ENCODE measurements at regions not wholly inside any gene's neighbourhood (a gene's known extent, or its start where the extent isn't known, plus 50 kb on each side); places are given as distances from the start of the nearest gene placed in this dataset.

DNA sequence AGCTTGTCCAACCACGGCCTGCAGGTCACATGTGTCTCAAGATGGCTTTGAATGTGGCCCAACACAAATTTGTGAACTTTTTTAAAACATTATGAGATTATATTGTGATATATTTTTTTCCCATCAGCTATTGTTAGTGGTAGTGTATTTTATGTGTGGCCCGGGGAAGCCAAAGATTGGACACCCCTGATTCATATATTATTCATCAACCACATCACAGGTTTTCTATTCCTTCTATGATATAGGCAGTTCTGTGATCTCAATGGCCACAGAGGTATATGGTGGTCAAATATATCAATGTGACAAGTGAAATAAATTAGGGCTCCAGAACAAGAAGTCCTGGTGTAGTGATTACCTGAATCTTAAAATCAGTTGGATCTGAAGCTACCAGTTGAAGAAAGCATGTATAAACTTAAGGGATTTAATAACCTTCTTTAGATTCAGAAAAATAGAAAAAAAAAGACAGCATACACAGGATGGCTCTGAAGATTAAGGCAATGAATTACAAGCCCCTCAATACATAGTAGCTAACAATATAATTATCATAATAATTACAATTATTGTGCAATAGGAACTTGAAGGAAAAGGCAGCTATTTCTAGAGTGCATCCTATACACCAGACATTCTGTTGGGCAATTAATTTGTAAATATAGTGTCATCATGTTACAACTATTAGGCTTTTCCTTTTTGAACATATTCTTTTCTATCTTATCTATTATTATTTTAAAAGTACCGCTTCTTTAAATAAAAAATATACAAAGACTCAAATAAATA is 530.4 kb upstream of the PTPRD start:
- DNase-seq: no peak

- no peak for DNase-seq
Measured at GRCh38 chr9:11144746-11145145, 531.9 kb upstream of the PTPRD start.

DNA sequence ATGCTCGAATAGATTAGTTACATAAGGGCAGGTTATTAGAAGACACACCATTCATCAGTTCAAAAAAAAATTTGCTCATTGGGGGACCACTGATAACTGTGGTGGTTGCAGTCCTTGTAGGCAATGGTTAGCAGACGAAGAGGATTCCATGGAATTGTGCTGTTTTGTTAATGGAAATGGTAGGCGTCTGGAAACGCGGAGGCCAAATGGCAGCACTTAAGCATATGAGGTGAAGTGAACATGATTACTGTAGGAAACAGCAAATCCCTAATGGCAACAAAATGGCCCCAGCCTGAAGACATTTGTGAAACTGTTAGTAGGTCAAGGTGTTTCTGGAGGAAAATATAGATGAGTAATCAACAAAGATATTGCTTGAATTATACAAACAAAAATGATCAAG is 535.4 kb upstream of the PTPRD start:
- DNase-seq: no peak

- DNase-seq: no peak
Measured at GRCh38 chr9:11149065-11149464, 536.3 kb upstream of the PTPRD start.

DNA sequence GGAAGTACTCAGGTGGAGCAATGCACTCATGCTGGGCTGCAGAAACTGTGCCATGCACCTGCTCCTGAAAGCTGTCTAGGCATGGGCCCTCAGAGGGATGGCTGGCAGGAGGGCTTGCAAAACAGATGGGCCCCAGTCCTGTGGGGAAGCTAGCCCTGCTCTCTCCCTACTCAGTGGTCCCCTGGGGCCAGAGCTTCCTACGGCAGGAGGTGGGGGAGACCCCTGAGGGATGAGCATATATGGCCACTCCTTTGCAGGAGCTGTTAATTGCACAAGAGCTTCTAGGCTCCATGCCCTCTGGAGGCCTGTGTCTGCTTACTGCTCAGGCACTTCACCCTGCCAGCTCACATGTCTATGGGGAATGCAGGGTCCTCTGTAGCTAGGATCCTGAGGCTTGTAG is 545.3 kb upstream of the PTPRD start:
- DNase-seq: no peak

DNA sequence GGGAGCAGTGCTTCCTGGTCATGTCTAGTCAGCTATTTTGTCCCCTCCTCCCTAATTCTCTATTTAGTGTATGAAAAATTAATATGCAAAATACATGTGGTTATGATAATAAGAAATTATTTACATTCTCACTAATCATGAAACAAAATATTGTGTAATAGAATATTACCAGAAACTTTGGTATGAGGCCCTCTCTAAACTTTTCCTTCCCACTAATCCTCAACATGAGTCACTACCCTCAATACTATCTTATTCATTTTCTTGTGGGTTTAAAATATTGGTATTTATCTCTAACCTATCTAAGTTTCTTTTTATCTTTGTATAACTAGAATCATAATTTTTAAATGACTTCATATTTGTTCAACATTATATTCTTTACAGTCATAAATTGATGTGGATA is 545.9 kb upstream of the PTPRD start:
- no peak for DNase-seq

- no peak for DNase-seq
Measured at GRCh38 chr9:11159318-11159862, 546.6 kb upstream of the PTPRD start.

- DNase-seq: no peak
Measured at GRCh38 chr9:11163843-11164242, 551.0 kb upstream of the PTPRD start.

DNA sequence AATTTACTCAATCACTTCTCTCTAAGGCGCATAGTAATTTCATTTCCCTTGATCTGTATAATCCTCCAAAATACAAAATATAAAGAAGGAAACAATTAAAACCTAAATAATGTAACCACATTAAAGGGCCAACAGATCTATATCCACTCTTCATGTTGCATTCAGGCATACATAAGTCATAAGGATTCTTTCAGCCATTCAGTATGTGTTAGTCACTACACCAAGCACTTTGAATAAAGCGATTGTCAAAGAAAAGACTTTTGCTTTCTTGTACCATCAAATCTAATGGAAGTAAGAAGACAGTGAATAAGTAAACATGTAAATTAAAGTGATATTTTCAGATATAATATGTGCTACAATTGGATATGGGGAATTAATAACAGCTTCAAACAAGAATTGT is 569.2 kb upstream of the PTPRD start:
- no peak for DNase-seq

DNA sequence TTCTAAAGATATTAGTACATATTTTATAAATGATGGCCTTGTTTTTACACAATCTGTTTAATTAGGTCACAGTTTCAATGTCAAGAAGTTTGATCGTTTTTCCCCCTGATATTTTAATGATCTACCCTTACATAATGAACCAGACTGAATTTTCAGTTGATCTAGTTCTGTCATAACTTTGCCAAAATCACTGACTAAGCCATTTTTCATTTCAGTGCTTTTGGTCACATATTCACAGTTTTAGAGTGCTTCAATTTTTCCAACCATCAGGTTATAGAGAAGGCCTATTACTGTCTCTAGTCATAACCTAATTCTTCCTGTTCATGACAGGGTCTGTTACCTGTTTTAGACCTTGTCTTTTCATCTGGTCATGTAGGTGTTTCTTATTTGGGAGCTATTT is 577.9 kb upstream of the PTPRD start:
- DNase-seq: no peak

- DNase-seq: no peak
Measured at GRCh38 chr9:11192993-11193392, 580.2 kb upstream of the PTPRD start.

DNA sequence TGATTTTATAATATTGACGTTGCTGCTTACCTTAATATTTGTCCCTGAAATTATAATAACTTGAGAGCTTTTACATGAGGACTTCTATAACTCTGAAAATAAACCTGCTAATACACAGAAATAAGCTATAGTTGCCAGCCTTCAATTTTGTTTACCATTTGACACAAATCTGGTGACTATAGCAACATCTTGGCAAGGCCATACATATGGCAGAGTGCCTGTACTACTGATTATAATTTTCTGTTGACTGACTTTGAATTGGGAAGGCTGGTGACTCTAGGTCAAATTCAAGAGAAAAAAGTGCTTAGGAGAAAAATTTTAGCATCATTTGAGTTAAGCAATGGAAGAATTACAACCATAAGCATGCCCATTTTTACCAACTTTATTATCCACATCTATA is 581.4 kb upstream of the PTPRD start:
- DNase-seq: no peak

DNA sequence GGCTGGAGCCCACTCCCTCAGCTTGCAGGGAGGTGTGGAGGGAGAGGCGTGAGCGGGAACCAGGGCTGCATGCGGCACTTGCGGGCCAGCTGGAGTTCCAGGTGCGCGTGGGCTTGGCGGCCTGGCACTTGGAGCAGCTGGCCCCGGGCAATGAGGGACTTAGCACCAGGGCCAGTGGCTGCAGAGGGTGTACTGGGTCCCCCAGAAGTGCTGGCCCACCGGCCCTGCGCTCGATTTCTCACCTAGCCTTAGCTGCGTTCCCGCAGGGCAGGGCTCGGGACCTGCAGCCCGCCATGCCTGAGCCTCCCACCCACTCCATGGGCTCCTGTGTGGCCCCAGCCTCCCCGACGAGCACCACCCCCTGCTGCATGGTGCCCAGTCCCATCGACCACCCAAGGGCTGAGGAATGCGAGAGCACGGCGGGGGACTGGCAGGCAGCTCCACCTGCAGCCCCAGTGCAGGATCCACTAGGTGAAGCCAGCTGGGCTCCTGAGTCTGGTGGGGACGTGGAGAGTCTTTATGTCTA is 584.1 kb upstream of the PTPRD start:
- DNase-seq: peak in 1 of 58 donors; percentile 3

DNA sequence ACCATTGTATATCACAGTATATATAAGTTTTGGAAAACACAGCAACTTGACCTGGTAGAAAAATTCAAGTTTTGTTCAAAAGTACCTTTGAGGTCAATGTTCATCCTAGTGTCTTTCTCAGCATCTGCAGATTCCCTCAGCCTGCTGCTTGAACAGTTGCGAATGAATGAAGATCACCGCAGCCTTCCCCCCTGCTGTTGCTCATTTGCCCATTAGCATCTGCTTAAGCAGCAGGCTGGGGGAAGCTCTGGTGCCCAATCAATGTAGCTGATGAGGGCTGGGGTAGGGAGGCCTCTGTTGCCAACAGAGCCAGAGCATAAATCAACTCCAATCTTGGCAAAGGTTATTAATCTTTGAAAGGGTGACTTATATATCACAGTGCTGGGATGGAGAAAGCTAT is 586.5 kb upstream of the PTPRD start:
- DNase-seq: no peak

DNA sequence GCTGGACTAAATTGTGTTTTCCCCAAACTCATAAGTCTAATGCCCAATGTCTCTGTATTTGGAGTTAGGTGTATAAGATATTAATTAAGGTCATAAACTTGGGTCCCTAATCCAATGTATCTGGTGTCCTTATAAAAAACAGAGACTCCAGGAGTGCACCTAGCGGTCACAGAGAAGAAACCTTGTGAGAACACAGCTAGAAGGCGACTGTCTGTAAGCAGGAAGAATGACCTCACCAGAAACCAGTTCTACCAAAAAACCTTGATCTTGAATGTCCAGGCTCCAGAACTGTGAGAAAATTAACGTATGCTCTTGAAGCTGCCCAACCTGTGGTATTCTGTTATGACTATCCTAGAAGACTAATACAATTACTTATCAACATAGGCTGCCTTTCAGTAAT is 591.7 kb upstream of the PTPRD start:
- DNase-seq: no peak

- no peak for DNase-seq
Measured at GRCh38 chr9:11206925-11207324, 594.1 kb upstream of the PTPRD start.

DNA sequence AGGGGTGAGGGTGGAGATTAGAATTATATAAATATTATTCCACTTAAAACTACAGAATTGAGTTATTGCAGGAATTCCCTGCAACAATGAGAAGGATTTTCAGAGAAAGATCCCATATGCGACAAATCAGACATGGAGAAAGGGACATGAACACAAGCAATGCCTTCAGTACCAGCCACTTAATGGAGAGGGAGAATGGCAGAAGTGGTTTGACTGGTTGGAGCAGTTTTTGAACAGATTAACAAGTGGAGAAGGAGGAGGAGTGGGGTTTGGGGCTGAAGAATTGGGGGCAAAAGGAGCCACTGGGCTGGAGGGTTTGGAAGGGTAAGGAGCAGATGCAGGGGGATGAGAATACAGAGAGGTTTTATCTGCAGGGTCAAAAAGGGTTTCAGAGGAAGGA is 620.9 kb upstream of the PTPRD start:
- DNase-seq: no peak

DNA sequence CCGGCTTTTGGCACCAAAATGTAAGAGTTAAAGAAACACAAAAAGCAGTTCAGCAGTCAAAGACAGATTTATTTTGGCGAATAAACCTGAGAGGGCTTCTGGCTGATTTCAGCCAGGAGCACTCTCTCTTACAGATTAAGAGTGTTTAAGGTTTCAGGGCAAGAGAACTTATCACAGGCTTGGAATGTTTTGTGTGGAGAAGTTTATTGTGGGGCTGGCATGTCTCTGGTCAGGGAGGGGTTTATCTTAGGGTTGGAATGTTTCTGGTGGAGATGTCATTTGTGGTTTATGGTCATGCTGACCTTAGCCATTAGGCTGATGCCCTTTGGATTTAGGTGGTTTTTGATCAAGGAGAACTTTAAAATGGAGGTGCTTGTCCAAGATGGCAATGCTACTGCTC is 622.3 kb upstream of the PTPRD start:
- no peak for DNase-seq

DNA sequence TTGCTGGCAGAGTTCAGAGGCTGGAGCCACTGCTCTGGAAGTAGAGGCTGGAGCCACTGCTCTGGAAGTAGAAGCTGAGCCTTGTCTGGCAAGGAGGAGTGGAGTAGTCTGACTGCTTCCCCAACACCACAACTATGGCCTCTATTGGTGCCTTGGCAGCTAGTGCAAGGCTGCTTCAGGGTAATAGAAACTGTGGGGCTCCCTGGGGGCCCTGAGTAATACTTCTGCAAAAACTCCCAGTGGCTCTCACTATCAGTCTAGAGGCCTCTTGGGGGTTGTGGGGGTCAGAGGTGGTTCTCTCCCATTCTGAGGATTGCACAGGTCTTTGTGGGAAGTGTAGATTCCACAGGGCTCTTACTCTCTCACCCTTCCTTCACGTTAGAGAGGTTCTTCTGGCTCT is 629.0 kb upstream of the PTPRD start:
- DNase-seq: no peak

- DNase-seq: no peak
Measured at GRCh38 chr9:11257992-11258391, 645.2 kb upstream of the PTPRD start.

- no peak for DNase-seq
Measured at GRCh38 chr9:11269036-11269435, 656.2 kb upstream of the PTPRD start.

DNA sequence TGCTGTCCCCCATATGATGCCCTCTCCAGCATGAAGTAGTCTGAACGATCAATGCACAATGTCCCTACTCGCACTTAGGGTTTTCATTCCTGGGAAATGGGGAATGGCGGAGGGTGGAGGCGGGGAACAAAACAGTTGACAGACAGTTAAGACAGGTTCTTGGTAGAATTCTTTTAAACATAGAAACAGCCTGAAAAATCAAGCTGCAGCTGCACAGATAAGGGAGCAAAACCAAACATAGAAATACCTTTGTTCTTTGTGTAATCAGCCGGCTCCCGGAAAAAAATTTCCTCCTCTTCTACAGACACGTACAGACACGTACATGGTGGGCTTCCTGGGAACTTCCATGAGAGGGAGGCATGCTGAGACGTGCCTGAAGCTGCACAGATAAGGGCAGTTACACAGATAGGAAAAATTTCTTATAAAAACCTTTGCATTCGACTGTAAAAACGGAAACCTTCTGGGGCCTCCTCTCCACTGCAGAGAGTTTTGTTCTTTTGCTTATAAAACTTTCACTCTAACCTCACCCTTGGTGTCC is 662.4 kb upstream of the PTPRD start:
- no peak for DNase-seq

GRCh38 chr9:11312966-11313365 is 700.2 kb upstream of the PTPRD start:
- DNase-seq: peak in 3 of 58 donors; percentile 0 to 1 (median 1)

Data from anterior cingulate cortex (tissue), 58 donors.